NCI-H146 (cell line): ENCODE measurements at regions not wholly inside any gene's neighbourhood (a gene's known extent, or its start where the extent isn't known, plus 50 kb on each side); places are given as distances from the start of the nearest gene placed in this dataset.

Experiments
- DNase-seq: peaks from one replicate; lab custom pipeline; 2025; lab: John Stamatoyannopoulos, UW

DNA sequence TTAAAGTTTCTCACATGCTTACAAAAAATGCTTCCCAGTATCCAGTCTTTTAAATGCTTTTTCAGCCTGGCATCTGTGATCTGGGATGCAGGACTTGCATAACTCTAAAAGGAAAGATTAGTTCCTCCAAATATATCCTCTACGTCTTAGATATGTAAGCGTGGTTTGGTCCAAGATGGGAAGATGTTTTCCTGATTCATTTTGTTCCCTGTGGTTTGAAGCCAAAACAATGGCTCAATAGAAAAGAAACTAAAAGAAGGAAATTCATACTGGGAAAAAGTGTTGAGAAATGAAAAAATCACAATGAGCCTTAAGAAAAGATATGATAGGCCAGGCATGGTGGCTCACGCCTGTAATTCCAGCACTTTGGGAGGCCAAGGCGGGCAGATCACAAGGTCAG is 1002.8 kb downstream of the NAALADL2 start:
- DNase-seq, result no peak
